GM03348 (cell line): ENCODE measurements at regions not wholly inside any gene's neighbourhood (a gene's known extent, or its start where the extent isn't known, plus 50 kb on each side); places are given as distances from the start of the nearest gene placed in this dataset.

Experiments
- DNase-seq: peaks from one replicate; pipeline ENCODE4 v3.0.0; 2012; ENCODE audit warnings: low spot score

GRCh38 chrX:4876268-4876667 is 1162.8 kb upstream of the PRKX start:
- no peak for DNase-seq

GRCh38 chrX:4851534-4851933 is 1138.1 kb upstream of the PRKX start:
- no peak for DNase-seq

GRCh38 chrX:4850312-4850711 is 1136.9 kb upstream of the PRKX start:
- no peak for DNase-seq

GRCh38 chrX:4844376-4844775 is 1130.9 kb upstream of the PRKX start:
- DNase-seq = no peak

- no peak for DNase-seq
Measured at GRCh38 chrX:4841216-4841745, 1127.8 kb upstream of the PRKX start.

GRCh38 chrX:4831574-4831973 is 1118.1 kb upstream of the PRKX start:
- DNase-seq = no peak

- no peak for DNase-seq
Measured at GRCh38 chrX:4830880-4831557, 1117.6 kb upstream of the PRKX start.

GRCh38 chrX:4825550-4825949 is 1112.1 kb upstream of the PRKX start:
- no peak for DNase-seq

GRCh38 chrX:4809571-4809970 is 1096.1 kb upstream of the PRKX start:
- DNase-seq = no peak

GRCh38 chrX:4805502-4805901 is 1092.1 kb upstream of the PRKX start:
- no peak for DNase-seq

- no peak for DNase-seq
Measured at GRCh38 chrX:4800756-4801155, 1087.3 kb upstream of the PRKX start.

- no peak for DNase-seq
Measured at GRCh38 chrX:4787971-4788370, 1074.5 kb upstream of the PRKX start.

GRCh38 chrX:4764888-4765287 is 1051.4 kb upstream of the PRKX start:
- no peak for DNase-seq

GRCh38 chrX:4762196-4762595 is 1048.7 kb upstream of the PRKX start:
- no peak for DNase-seq

- no peak for DNase-seq
Measured at GRCh38 chrX:4754878-4755604, 1041.6 kb upstream of the PRKX start.

GRCh38 chrX:4741024-4741423 is 1027.6 kb upstream of the PRKX start:
- no peak for DNase-seq

- DNase-seq = no peak
Measured at GRCh38 chrX:4735299-4735698, 1021.9 kb upstream of the PRKX start.

- no peak for DNase-seq
Measured at GRCh38 chrX:4710618-4711433, 997.4 kb upstream of the PRKX start.

GRCh38 chrX:4708970-4709760 is 995.7 kb upstream of the PRKX start:
- no peak for DNase-seq

- no peak for DNase-seq
Measured at GRCh38 chrX:4706961-4707360, 993.5 kb upstream of the PRKX start.

- no peak for DNase-seq
Measured at GRCh38 chrX:4690521-4690920, 977.1 kb upstream of the PRKX start.

GRCh38 chrX:4682636-4683035 is 969.2 kb upstream of the PRKX start:
- no peak for DNase-seq
